SU-DHL-6 (cell line): ENCODE measurements at regions not wholly inside any gene's neighbourhood (a gene's known extent, or its start where the extent isn't known, plus 50 kb on each side); places are given as distances from the start of the nearest gene placed in this dataset.

ENCODE experiments used
- H2AFZ ChIP-seq: fragments of 200-600 bp; sonication (generic); 2 replicates; pipeline ENCODE4 v1.6.1; 2014; ENCODE audit warnings: low read depth, mild to moderate bottlenecking, moderate library complexity, mixed read lengths, antibody characterized with exemption, low read length; ENCODE audit not compliant: severe bottlenecking
- H3F3A ChIP-seq: fragments of 200-600 bp; shearing (Covaris generic); 2 replicates; pipeline ENCODE4 v1.6.0; 2016; ENCODE audit warnings: antibody characterized with exemption, mild to moderate bottlenecking; ENCODE audit not compliant: insufficient read depth
- H3K27ac ChIP-seq: fragments of 200-600 bp; sonication (generic); 2 replicates; pipeline ENCODE4 v1.5.1; 2016; ENCODE audit warnings: low read depth, mild to moderate bottlenecking, low read length, moderate library complexity, mixed read lengths
- H3K27me3 ChIP-seq: fragments of 200-600 bp; sonication (generic), shearing (Covaris generic); 2 replicates; pipeline ENCODE4 v1.6.0; 2014; ENCODE audit warnings: mild to moderate bottlenecking, low read length
- H3K36me3 ChIP-seq: fragments of 200-600 bp; sonication (generic); 2 replicates; pipeline ENCODE4 v1.6.1; 2014; ENCODE audit warnings: mild to moderate bottlenecking, low read length, mixed read lengths
- H3K4me2 ChIP-seq: fragments of 300-600, 200-600 bp; shearing (Covaris generic), sonication (generic); 2 replicates; pipeline ENCODE4 v1.6.0; 2014; ENCODE audit warnings: low read length, low read depth, mild to moderate bottlenecking; ENCODE audit not compliant: poor library complexity, severe bottlenecking
- H3K4me3 ChIP-seq: fragments of 200-600 bp; sonication (generic); 2 replicates; pipeline ENCODE4 v1.5.1; 2014; ENCODE audit warnings: antibody characterized with exemption, low read length, mild to moderate bottlenecking, mixed read lengths; ENCODE audit not compliant: insufficient read depth, poor library complexity, severe bottlenecking
- H3K79me2 ChIP-seq: fragments of 200-600 bp; sonication (generic); 2 replicates; pipeline ENCODE4 v1.6.1; 2014; ENCODE audit warnings: mild to moderate bottlenecking, low read length, moderate library complexity; ENCODE audit not compliant: insufficient read depth
- H3K9ac ChIP-seq: fragments of 200-600 bp; sonication (generic); 2 replicates; pipeline ENCODE4 v1.7.0; 2014; ENCODE audit warnings: mild to moderate bottlenecking, low read length
- H3K9me2 ChIP-seq: fragments of 200-600 bp; sonication (generic); replicated peaks from 2 replicates; pipeline ENCODE4 v1.6.1; 2014; ENCODE audit warnings: low read length; ENCODE audit not compliant: insufficient read depth
- H3K9me3 ChIP-seq: fragments of 200-600 bp; sonication (generic); 2 replicates; pipeline ENCODE4 v1.6.1; 2014; ENCODE audit warnings: low read length, mixed read lengths; ENCODE audit not compliant: insufficient read depth
- H4K20me1 ChIP-seq: fragments of 200-600 bp; sonication (generic); 2 replicates; pipeline ENCODE4 v1.6.1; 2014; ENCODE audit warnings: low read depth, mild to moderate bottlenecking, antibody characterized with exemption, low read length, moderate library complexity, mixed read lengths
- EZH2phosphoT487 ChIP-seq: fragments of 200-600 bp; sonication (generic), shearing (Covaris generic); conservative IDR thresholded peaks from 2 replicates; pipeline ENCODE4 v1.6.1; 2018; ENCODE audit warnings: mild to moderate bottlenecking, antibody characterized with exemption, low read length, moderate library complexity, mixed read lengths
- TF ChIP-seq, protein P1 (sequence below): fragments of 200-600 bp; sonication (generic); IDR thresholded peaks from one replicate; pipeline ENCODE4 v1.5.1; 2017; ENCODE audit warnings: antibody characterized with exemption, mild to moderate bottlenecking, low read length, moderate library complexity; ENCODE audit not compliant: insufficient read depth, poor library complexity, severe bottlenecking

- Histone ChIP-seq H3K9ac (no peak overlapping the region), H4K20me1 (no peaks in the 10 kb centered on the region), H3K27me3 (no peaks in the 10 kb centered on the region), H3K4me3 (no peak overlapping the region), H2AFZ (no peak overlapping the region), H3K9me3 (no peaks in the 10 kb centered on the region), H3K36me3 (no peaks in the 10 kb centered on the region), H3K4me2 (no peak overlapping the region), H3K79me2 (no peaks in the 10 kb centered on the region), H3F3A (no peaks in the 10 kb centered on the region), H3K27ac (no peak overlapping the region), H3K9me2 (no peaks in the 10 kb centered on the region)
- TF ChIP-seq, protein P1, sequence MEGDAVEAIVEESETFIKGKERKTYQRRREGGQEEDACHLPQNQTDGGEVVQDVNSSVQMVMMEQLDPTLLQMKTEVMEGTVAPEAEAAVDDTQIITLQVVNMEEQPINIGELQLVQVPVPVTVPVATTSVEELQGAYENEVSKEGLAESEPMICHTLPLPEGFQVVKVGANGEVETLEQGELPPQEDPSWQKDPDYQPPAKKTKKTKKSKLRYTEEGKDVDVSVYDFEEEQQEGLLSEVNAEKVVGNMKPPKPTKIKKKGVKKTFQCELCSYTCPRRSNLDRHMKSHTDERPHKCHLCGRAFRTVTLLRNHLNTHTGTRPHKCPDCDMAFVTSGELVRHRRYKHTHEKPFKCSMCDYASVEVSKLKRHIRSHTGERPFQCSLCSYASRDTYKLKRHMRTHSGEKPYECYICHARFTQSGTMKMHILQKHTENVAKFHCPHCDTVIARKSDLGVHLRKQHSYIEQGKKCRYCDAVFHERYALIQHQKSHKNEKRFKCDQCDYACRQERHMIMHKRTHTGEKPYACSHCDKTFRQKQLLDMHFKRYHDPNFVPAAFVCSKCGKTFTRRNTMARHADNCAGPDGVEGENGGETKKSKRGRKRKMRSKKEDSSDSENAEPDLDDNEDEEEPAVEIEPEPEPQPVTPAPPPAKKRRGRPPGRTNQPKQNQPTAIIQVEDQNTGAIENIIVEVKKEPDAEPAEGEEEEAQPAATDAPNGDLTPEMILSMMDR = no peak
- TF ChIP-seq EZH2phosphoT487 = no peak
These were observed 1624.7 kb downstream of the ARAP2 start for GRCh38 chr4:34619531-34620162.

DNA sequence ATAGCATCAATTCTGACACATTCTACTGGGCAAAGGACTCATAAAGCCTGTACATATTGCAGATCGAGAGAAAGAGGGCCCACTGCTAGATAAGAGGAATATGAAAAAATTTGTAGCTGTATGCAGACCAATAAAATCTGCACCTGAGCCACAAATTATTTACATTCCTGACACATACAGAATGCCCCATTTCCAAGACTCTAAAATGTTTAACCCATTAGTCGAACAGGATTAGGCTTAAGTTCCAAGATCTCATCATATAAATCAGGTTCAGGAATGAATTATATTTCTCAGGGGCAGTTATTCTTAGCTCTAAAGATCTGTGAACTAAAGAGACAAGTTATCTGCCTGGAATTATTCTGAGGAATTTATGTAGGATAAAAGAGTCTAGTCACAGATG lies 1615.8 kb downstream of the ARAP2 start:
- H3K27me3 ChIP-seq = no peaks in the 10 kb centered on the region
- H3K9me2 ChIP-seq = no peaks in the 10 kb centered on the region
- no peak overlapping the region for H3K27ac ChIP-seq
- H3K9ac ChIP-seq = no peak overlapping the region
- no peaks in the 10 kb centered on the region for H3K36me3 ChIP-seq
- no peaks in the 10 kb centered on the region for H4K20me1 ChIP-seq
- no peak overlapping the region for H3K4me3 ChIP-seq
- H2AFZ ChIP-seq = peak overlapping the region; percentile 50
- H3F3A ChIP-seq = 0 out of 2 replicates have a peak, but pooled peaks cover 2% of the 10 kb centered on the region
- H3K9me3 ChIP-seq = no peaks in the 10 kb centered on the region
- H3K4me2 ChIP-seq = no peak overlapping the region
- TF ChIP-seq, protein P1 = no peak
- no peak for TF ChIP-seq EZH2phosphoT487
- no peaks in the 10 kb centered on the region for H3K79me2 ChIP-seq

- Histone ChIP-seq H4K20me1 (no peaks in the 10 kb centered on the region), H3K9me2 (no peaks in the 10 kb centered on the region), H3F3A (0 out of 2 replicates have a peak, but pooled peaks cover 2% of the 10 kb centered on the region), H3K4me3 (no peak overlapping the region), H3K36me3 (no peaks in the 10 kb centered on the region), H3K27ac (no peak overlapping the region), H3K79me2 (no peaks in the 10 kb centered on the region), H3K4me2 (no peak overlapping the region), H2AFZ (no peak overlapping the region), H3K9me3 (no peaks in the 10 kb centered on the region), H3K27me3 (no peaks in the 10 kb centered on the region), H3K9ac (no peak overlapping the region)
- no peak for TF ChIP-seq EZH2phosphoT487
- TF ChIP-seq, protein P1 = no peak
These were observed 1614.9 kb downstream of the ARAP2 start for GRCh38 chr4:34629451-34629850.
